ENCODE measurements at regions not wholly inside any gene's neighbourhood (a gene's known extent, or its start where the extent isn't known, plus 50 kb on each side); places are given as distances from the start of the nearest gene placed in this dataset.
"Not testable (repeated sequence)": the region's sequence is repeated elsewhere in the genome, so short reads cannot be mapped to it uniquely, and the experiment has no call there.

- no peak for DNase-seq
These were observed 253.9 kb downstream of the AGTPBP1 start for GRCh38 chr9:85487872-85488271.

GRCh38 chr9:85484235-85484634, 257.5 kb downstream of the AGTPBP1 start:
- DNase-seq, result no peak

- DNase-seq, result no peak
These were observed 258.5 kb downstream of the AGTPBP1 start for GRCh38 chr9:85483208-85483607.

- no peak for DNase-seq
These were observed 262.4 kb downstream of the AGTPBP1 start for GRCh38 chr9:85479305-85479704.

GRCh38 chr9:85478847-85479246, 262.9 kb downstream of the AGTPBP1 start:
- no peak for DNase-seq

GRCh38 chr9:85474896-85475295, 266.9 kb downstream of the AGTPBP1 start:
- DNase-seq, result not testable (repeated sequence)

- no peak for DNase-seq
These were observed 270.0 kb downstream of the AGTPBP1 start for GRCh38 chr9:85471791-85472190.

DNA sequence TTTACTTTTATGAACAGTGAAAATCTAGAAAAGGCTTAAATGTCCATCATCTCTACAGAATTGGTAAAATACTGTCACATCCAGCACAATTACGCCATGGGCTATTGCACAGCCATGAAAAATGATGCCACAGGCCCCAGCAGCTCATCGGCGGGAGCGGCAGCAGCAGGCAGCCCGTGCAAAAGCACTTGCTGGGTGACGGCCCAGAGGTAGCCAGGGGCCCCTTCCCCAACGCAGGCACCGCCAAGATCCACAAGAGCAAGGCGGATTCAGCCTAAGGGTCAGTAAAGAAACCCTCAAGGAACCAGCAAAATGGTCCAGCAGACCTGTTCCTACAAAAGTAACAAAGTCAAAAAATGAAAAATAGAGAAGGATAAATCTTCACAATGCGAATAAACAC, 272.7 kb downstream of the AGTPBP1 start:
- no peak for DNase-seq

DNA sequence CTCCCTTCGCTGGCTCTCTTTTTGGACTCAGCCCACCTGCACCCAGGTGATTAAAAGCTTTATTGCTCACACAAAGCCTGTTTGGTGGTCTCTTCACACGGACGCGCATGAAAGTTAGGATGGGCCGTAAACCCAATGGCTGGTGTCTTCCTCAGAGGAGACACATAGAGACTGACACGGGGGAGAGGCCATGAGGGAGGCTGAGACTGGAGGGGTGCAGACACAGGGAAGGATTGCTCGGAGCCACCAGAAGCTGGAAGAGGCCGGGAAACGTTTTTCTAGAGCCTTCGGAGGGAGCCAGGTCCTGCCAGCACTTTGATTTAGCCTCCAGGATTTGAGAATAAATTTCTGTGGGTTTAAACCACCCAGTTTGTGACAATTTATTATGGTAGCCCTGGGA, 274.9 kb downstream of the AGTPBP1 start:
- no peak for DNase-seq

DNA sequence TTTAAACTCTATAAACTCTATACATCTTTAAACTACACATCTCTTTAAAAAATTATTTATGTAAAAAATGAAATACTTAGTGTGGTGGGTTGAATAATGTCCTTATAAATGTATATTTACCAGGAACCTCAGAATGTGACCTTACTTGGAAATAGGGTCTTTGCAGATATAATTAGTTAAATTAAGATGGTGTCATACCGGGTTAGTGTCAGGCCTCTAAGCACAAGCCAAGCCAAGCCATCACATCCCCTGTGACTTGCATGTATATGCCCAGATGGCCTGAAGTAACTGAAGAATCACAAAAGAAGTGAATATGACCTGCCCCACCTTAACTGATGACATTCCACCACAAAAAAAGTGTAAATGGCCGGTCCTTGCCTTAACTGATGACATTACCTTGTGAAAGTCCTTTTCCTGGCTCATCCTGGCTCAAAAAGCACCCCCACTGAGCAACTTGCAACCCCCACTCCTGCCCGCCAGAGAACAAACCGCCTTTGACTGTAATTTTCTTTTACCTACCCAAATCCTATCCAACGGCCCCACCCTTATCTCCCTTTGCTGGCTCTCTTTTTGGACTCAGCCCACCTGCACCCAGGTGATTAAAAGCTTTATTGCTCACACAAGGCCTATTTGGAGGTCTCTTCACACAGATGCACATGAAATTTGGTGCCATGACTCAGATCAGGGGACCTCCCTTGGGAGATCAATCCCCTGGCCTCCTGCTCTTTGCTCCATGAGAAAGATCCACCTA, 283.5 kb downstream of the AGTPBP1 start:
- DNase-seq, result not testable (repeated sequence)

GRCh38 chr9:85453850-85454249, 287.9 kb downstream of the AGTPBP1 start:
- DNase-seq, result no peak

GRCh38 chr9:85452841-85453240, 288.9 kb downstream of the AGTPBP1 start:
- DNase-seq, result no peak

GRCh38 chr9:85451680-85452079, 290.1 kb downstream of the AGTPBP1 start:
- DNase-seq, result no peak

DNA sequence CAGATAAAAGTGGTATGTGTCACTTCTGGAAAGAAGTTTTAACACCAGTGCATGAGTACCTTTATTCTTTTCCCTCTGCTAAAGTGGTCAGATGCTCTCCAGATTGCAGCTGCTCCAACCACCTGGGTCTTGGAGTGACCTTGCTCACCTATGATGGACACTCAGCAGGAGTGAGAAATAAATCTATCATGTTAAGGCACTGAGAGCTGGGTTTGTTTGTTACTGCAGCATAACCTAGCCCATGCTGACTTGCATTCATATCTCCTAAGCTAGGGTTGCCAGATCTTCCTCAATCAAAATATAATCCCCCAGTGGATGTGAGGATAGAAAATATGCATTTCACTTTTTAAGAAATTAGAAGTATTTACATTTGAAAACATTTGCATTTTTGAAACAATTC, 295.9 kb downstream of the AGTPBP1 start:
- no peak for DNase-seq

GRCh38 chr9:85444243-85444642, 297.5 kb downstream of the AGTPBP1 start:
- DNase-seq, result no peak

DNA sequence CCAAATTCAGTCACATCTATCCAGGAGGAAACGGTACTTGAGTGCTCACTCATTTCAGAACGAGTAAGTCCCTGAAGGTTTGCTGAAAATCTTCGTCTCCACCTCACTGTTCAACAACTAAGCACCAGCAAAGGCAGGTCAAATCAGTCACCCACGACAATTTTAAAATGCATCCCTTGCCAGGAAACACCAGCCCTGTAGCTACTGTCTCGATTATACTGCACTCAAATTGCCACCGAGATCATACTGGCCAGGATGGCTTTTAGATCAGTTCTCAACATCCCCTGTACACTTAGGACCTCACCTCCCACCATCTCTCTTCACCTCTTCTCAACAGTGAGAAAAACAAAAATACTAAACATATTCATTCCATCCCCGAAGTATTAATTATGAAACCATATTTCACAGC, 298.6 kb downstream of the AGTPBP1 start:
- DNase-seq, result no peak

- DNase-seq, result no peak
These were observed 302.0 kb downstream of the AGTPBP1 start for GRCh38 chr9:85439791-85440190.

- not testable (repeated sequence) for DNase-seq
These were observed 307.8 kb downstream of the AGTPBP1 start for GRCh38 chr9:85433956-85434355.

- not testable (repeated sequence) for DNase-seq
These were observed 308.2 kb downstream of the AGTPBP1 start for GRCh38 chr9:85433551-85433950.

- no peak for DNase-seq
These were observed 308.7 kb downstream of the AGTPBP1 start for GRCh38 chr9:85433046-85433445.

DNA sequence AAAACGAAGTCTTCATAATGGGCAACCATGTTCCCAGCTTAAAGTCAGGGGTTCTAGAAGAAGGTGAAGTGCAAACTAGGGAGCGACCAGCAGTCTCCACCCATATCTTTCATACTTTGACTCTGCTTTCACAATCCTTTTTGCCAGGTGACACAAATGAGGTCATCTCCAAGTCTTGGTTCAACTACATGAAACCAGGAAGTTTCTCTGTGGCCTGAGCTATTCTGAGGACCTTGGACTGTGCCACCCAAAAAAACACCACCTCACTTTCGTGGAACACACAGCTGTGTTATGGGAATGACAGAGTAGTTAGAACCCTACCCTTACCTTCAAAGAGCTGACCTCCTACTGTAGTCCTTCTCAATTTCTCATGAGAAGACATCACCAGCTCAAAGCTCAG, 309.2 kb downstream of the AGTPBP1 start:
- DNase-seq, result no peak

GRCh38 chr9:85431339-85432102, 310.2 kb downstream of the AGTPBP1 start:
- no peak for DNase-seq

DNA sequence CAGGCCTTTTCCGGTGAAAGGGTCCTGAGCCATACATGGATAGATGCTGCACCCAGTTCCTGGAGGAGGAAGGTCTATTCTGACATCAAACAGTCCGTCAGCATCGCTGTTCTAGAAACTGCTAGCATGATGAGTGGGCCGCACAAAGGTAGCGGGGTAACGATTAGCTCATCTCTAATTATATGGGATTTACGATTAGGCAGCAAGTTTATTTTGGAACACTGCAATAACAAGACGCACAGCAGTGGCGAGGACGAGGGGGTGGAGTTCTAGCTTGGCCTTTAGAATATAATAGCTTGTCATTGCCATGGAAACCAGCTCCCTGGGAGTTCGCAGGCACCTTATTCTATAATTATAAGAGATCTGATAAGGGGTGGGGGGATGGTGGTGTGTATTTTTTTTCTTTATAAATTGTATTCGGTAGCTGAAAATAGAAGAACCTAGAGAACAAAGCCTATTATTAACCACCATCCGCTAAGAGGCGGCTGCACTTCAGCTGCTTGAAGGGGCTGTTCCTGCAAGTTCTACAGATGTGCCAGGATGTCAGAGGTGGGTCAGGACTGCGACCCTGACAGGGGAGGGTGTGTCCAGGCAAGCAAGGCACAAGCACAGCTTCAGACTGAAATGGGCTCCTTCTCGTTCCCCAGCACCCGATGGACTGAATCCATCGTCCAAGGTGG, 311.0 kb downstream of the AGTPBP1 start:
- DNase-seq, result no peak

- no peak for DNase-seq
These were observed 313.5 kb downstream of the AGTPBP1 start for GRCh38 chr9:85428230-85428629.

Data from NCI-H510A (cell line).